Fibroblast of skin of right quadriceps (primary cell): ENCODE measurements at regions not wholly inside any gene's neighbourhood (a gene's known extent, or its start where the extent isn't known, plus 50 kb on each side); places are given as distances from the start of the nearest gene placed in this dataset.
"Not testable (repeated sequence)": the region's sequence is repeated elsewhere in the genome, so short reads cannot be mapped to it uniquely, and the experiment has no call there.

ENCODE experiments used
- DNase-seq: peaks from one replicate; pipeline ENCODE4 v3.0.0-alpha.2; 2013

DNA sequence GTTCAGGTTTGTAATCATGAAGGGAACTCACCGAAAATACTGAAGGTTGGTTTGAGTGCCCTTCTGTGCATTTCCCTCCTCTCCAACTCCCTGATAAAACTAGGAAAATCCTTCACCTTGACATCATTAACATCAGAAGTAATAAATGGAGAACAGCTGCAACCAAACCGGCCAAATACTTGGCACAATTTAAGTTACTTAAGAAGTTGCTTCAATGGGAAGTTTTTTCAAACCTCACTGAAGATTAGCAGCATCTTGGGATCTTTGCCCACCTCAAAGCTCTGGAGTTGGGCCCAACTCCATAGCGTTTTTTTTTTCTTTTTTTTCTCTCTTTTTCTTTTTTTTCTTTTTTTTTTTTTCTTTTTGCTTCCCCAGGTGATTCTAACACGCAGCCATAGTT is 784.8 kb downstream of the KCNA4 start:
- peak; percentile 10 for DNase-seq

DNA sequence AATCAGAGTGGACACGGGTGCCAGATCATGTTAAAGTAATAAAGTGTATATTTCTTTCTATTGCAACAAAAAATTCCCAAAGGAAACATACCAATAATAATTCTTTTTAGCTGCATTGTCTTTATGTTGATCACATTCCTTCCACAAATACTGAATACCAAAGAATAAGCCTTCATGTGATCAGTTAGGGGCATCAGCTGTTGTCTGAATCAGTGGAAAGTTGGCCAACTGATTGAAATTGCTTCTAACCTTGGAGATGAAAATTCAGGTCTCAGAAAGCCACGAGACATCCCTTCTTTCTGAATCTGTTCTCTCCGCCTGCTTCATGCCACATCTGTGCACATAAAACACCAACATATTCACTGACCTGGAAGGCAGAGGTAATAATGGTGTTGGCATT is 785.2 kb downstream of the KCNA4 start:
- no peak for DNase-seq

DNA sequence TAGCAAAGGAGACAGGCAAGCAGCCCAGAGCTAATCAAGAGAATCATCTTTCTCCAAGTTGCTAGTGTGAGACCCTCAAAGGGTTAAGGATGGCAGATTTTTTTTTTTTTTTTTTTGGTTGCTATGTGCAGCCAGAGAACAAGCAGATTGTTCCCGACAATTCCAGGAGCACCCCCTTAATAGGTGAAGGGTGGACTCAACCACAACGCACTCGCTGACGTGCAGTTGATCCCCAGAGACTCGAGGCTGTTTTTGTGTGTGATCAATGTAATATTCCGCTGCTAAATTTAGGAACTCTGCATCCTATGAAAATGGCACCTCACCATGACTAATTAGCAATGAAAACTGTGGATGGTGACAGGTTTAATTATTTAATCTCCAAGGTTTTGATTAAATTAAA is 789.0 kb downstream of the KCNA4 start:
- DNase-seq, result peak; percentile 7

DNA sequence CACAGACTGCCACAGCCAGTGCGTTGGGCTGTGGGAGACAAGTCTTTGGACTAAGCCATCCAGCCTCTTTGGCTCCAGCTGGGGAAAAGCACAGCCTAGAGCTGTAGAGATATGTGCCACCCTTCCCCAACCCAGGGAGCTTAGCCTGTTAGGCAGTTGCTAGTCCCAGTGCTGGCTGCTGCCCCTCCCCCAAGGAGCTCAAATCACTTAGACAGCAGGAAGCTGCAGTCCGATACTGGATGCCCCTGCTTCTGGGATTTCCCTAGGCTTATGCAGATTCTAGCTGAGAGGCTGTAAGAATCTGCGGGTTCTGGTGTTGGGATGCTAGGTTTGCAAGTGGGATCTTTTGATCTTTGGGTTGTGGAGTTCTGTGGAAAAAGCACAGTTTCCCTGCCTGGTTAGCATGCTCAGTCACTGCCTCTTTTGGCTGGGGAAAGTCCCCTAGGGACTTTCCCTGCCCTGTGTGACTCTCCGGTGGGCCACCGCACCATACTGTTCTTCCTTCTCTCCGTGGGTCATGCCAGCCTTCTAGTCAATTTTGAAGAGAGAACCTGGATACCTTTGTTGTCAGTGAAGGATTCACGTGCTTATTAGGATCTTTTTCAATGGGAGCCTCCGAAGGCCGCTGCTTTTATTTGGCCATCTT is 792.0 kb downstream of the KCNA4 start:
- peak; percentile 6 for DNase-seq

DNA sequence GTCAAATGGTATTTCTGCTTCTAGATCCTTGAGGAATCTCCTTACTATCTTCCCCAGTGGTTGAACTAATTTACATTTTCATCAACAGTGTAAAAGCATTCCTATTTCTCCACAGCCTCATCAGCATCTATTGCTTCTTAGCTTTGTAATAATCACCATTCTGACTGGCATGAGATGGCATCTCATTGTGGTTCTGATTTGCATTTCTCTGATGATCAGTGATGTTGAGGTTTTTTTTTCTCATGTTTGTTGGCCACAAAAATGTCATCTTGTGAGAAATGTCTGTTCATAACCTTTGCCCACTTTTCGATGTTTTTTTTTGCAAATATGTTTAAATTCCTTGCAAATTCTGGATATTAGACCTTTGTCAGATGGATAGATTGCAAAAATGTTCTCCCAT is 797.3 kb downstream of the KCNA4 start:
- DNase-seq, result not testable (repeated sequence)

DNA sequence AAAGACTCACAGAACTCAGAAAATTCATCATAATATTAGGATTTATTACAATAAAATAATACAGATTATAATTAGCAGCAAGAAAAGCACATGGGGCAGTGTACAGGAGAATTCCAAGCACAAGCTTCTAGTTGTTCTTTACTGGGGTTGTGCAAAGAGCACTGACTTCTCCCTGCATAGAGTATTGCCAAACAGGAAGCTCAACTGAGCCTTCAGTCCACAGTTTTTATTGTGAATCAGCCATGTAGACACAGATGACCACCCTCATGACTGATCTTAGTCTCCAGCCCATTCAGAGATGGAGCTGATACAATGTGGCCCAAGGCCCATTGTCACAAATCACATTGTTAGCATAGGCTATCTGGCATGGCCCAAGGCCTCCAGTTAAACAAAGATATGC is 798.9 kb downstream of the KCNA4 start:
- no peak for DNase-seq

DNA sequence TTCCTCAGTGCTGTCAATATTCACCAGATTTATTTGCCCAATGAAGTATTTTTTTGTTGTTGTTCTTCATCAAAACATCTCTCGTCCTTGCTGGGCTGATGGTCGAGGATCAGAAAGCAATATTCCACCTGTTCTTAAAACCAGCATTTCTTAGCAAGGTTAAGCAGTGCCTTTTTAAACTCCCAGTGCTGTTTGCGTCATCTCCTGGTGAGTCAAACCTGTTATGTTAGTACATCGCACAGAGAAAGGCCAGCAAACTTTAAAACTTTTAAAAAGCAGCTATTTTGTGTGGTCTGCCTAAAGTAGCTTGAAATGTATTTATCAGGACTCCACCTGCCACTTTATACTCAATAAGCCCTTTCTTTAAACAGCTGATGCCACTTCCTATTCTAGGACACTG is 802.0 kb downstream of the KCNA4 start:
- no peak for DNase-seq

DNA sequence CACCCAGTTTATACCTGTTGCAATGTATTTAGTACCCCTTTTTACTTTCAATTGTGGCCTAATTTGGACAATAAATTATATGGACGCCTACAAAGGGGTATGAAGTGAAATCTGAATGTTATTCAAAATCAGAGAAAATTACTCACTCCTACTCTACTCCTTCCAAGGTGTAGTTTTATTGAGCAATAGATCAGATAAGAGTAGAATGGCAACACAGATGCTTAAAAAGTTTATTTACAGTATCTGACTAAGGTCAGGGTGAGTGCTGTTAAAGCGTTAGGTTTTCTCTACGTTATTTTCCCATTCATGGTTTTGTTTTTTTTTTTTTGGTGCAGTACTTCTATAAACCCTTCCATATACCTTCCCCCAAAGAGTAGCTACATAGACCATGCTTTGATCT is 805.6 kb downstream of the KCNA4 start:
- no peak for DNase-seq

DNA sequence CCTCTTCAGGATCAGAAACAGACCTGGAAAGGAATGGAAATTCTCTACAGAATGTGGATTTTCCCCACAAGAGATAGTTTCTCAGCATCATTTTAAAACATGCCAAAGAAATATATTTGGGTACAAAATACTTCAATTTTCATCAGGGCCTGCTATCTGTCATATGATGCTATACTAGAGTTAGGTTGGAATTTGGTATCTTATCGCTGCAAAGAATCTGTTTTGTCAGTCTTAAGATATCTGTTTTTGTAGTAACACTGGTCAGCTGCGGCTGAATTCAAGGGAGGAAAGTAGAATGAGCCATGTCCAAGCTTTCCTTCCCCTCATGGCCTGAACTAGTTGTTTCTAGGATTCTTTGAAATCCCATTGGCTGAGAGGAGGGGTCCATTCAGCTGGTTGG is 806.4 kb downstream of the KCNA4 start:
- DNase-seq, result no peak

DNA sequence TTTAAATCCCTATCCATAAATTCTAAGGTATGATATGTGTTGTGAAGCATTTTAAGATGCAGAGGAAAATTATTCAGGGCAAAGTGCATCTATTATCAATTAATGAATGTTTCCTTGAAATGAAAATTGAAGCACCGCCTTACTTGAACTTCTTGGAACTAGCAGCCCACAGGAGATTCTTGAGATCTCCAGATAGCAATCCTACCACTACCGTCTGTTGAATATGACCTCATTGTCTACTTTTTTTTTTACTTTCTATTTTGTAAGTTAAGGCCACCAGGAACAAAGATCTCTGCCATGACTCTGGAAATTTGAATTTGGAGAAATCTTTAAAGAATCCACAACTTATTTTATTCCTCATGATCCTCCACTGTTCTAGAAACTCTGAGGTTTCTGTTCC is 808.7 kb downstream of the KCNA4 start:
- DNase-seq, result no peak

DNA sequence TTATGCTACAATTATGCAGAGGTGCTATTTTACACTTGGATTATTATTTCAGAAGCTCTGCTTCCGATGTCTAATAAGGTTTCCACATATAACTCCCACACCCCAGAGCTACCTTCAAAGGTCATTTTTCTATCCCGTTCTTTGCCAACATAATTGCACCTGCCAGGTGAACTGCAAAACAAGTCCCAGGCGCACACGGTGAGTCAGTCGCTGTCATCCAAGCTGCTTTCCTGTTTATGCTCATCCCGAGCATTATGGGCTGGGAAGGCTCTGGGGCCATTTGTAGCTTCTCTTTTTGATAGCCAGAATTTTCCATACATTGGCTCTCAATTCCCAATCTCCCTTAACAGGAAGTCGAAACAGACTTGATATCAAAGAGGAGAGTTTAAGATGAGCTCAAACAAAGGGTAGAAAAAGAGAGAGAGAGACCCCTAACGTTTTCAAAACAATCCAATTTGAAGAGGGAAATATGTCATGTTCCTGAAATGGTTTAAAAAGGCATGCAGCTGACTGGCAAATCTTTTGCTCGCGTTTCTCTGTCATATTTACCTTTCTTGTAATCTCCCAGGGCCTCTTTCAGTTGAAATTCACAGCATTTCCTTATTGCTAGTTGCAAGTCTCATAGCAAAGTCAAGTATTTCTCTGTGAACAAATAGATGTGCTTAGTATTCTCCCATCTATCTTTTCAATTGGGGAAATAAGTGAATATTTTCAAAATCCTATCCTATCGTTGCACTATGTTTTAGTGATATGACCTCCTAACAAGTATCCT is 815.9 kb downstream of the KCNA4 start:
- DNase-seq, result no peak

DNA sequence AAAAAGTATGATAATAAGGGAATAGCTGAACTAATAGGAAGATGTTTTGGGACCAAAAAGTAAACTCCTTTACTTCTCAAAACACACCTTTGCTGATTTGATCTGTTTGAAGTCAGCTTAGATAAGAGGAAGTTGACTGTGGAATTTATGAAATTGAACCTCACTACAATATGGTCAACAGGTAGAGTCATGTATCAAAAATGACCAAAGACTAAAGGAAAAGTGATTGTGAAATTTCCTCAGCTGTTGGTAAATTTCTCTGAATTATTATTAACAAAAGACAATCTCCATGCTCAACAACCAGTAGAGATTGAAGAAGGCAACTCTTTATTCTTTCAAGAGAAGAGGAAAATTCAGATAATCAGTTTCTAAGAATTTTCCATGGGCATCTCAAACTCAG is 826.5 kb downstream of the KCNA4 start:
- DNase-seq, result no peak

DNA sequence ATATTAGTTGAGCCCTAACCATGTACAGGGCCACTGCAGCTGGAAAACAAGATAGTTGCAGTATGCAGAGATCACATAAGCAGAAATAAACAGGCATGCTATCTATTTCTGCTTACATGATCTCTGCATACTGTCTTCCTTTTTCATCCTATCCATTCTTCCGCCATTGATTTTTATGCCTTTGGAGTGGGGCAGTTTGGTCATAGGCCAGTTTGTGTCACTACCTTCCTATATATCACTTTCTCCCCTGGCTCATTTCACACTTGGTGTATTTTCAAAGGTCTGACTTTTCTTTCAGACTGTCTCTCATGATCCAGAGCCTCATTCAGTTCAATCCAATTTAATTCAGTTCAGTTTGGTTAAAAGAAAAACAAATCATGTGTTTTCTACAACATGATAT is 829.6 kb downstream of the KCNA4 start:
- DNase-seq, result no peak

DNA sequence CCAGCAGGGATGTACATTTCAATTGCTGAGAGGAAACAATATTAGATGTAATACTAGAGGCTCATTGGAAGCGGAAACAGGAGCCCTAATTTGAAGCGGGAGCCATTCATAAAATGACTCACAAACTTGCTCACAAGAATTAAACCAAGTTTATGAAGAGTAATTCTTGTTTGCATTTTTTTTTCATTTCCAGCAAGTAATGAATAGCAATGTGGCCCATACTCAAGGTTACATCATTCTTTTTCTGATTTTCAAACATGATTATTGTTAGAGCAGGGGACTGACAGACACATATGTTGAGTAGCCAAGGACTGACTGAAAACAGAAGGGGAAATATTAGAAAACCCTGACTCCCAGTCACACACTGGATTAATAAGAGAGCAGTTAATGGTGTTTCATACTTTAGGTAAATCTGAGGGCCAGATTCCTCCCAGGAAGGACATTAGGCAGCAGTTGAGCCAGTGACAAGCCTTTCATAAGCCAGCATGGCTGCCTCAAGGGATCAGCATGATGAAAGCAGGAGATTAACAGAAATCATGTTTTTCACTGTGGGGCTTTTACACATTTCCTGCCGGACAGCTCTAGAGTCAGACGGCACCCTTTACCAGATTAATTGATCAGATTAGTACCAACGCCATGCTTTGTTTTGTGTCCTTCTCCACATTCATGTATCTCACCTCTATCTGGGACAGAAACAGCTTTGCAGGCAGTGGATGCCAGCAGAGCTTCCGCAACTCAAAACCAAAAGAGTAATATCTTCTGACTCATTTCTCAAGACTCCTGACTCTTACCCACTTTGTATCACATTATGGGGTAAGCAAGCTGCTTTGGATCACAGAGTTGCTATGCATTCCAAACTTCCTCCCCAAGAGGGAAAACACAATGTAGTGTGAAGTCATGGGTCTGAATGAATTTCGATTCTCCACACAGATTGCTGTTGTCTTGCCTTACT is 831.6 kb downstream of the KCNA4 start:
- DNase-seq, result peak; percentile 96

DNA sequence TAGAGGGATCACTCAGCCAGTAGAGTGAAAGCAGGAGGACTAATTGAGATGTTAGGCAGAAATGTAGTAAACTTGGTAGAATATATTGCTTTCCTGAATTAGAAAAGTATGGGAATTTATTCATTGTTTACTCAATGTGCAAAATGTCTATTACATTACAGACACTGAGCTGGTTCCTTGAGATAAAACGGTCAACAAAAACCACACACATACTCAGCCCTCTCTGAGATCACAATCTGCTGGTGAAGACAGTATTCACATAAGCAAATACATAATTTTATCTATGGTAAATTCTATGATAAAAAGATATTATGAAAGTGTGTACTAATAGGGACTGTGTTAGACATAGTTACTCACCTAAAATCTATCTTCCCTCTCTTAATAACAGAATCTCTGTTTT is 833.5 kb downstream of the KCNA4 start:
- DNase-seq, result no peak

DNA sequence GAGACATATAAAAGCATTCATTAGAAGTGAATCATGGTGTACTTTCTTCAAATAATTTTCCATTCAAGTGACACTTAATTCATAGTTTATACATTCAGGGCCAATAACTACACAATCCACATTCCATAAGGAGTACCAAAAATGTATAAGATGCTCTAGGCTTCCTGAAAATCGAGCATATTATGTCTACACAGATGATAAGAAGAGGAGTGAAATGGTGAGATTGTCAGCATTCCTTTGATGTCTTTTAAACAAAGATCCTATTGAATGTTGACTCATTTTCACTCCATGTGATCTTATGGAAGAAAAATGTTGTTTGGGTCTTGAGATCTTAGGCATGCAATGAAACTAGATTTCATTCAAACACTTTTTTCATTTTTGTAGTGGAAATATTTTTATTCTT is 843.2 kb downstream of the KCNA4 start:
- peak; percentile 94 for DNase-seq

DNA sequence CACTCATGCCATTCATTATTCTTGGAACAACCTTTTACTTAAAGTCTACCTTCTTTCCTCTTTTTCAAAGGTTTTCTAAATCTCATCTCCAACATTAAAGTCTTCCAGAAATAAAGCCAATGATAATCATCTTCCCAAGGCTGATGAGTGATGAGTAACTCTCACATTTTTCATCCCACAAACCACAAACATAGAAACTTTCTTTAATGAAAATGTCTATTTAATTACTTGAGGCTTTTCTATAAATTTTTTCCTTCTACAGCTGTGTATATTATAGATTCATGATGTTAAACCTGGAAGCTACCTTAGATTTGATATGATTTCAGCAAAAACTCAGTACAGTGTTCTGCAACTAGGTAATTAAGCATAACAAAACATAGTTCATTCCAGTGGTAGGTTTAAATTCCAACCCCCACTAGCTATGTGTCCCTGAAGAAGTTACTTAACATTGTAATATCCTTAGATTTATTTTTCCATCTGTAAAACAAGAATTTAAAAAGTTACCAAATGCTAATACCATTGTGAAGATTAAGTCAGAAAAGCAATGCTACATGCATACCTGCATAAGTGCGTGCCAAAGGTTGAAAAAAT is 845.4 kb downstream of the KCNA4 start:
- DNase-seq, result peak; percentile 60

DNA sequence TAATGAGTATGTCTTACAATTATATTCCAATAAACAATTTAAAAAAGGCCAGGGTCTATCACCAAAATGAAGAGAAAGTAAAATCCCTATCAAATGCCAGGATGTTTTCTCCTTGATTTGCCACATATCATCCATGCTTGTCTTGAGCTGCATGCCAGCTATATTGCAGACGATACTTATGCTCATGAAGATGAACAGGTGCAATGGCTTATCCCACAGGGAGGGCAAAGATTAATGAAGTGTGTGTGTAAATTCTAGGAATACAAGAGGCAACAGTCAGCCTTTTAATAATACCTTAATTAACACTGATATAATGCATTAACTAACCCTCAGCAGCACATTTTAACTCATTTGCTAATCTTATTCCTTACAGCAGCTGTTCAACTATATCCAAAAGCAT is 850.5 kb downstream of the KCNA4 start:
- no peak for DNase-seq

DNA sequence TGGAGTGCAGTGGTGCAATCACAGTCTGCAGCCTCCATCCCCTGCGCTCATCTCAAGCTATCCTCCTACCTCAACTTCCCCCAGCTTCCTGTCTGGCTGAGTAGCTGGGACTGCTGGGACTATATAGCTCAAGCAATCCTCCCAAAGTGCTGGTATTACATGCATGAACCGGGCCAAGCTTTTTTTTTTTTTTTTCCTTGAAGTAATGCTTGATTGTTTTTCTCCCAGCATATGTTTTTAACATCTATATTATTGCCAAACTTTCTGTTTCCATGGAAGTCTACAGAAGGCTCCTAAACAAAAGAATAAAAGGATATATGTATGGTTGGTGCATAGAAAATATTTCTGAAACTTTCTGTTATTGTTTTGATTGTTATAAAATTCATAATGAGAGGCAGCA is 853.6 kb downstream of the KCNA4 start:
- DNase-seq, result no peak

DNA sequence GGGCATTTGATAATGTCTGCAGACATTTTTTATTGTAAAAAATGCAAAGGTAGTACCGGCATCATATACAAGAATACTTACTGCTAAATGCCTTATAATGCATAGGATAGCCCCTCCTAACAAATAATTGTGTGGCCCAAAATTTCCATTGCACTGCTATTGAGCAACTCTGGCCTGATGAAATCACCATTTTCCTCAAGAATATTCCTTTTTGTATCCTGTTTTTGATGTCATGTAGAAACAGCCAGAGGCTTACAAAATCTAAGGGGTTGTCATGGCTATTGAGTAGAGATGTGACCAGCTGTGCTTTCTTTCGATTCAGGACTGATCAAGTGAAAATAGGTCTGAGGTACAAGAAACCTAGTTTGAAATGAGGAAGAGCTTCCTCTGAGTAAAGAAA is 854.3 kb downstream of the KCNA4 start:
- DNase-seq, result no peak

DNA sequence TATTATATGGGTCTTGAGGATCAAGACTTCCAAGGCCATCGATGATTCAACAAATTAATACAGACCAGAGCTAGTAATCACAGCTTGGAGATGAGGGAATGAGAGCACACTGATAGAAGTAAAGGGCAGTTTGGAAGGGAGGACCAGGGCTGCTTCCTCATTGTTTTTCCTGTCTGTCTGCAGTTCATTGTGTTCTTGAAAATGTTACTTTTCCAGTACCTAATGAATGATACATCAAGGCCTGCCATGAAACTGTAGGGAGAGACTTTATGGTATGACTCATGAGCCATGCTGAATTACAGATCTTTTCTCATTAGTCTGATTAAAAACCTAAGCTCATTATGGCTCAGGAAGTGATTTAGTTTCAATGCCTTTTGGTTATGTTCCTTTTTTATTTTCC is 855.6 kb downstream of the KCNA4 start:
- peak; percentile 41 for DNase-seq

DNA sequence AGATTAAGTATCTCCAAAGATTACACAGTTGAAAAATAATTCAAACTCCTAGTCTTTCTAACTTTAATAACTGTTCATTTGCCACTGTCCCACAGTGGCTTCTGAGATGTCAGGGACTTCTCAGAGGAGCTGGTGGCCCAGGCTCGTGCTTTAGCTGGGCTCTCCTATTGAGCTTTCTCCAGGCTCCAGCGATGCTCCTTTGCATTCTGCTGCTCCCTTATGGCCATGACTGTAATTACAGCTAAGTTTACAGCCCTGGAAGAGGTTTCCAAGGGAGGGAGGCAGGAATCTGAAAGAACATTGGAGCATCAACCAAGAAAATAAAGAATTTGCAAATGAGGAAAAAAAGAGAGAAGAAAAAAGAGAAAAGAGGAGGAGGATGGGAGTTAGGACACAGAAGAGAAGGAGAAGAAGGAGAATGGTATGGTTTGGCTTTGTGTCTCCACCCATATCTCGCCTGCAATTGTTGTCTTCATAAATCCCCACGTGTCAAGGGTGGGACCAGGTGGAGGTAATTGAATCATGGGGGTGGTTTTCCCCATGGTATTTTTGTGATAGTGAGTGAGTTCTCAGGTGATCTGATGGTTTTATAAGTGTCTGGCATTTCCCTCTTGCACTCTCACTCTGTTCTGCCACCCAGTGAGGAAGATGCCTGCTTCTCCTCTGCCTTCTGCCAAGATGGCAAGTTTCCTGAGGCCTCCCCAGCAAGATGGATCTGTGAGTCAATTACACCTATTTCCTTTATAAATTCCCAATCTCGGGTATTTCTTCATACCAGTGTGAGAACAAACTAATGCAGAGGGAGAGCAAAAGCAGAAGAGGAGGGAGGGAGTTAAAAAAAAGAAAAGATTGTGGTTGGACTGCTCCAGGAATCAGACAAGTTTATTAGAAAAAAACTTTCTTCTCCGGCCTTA is 857.0 kb downstream of the KCNA4 start:
- peak; percentile 77 for DNase-seq
